ENCODE measurements at regions not wholly inside any gene's neighbourhood (a gene's known extent, or its start where the extent isn't known, plus 50 kb on each side); places are given as distances from the start of the nearest gene placed in this dataset.
"Not testable (repeated sequence)": the region's sequence is repeated elsewhere in the genome, so short reads cannot be mapped to it uniquely, and the experiment has no call there.

DNA sequence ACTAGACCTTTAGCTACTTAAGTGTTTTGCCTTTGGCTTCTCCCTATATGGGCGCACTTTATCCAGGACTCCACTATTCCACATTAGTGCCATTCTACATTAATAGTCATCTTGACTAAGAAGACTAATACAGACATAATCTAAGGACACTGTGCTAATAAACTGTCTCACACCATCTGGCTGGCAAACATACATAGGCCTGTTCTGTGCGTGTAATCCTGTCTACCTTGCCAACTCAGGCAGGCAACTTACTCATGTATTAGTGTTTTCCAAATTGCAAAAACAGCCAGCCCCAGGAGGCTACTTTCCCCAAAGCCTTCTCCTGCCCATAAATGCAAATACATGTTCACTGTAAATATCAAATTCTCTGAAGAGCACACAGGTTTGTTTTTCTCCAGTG, 587.3 kb downstream of the TMA16 start:
- DNase-seq (ENCODE audit: low read depth), result no peak
- no peak for TF ChIP-seq CTCF (IDR thresholded peaks at IDR 0.05; ENCODE audit: control insufficient read depth, insufficient read depth, low read depth, low read length, missing control alignments)
- no peak overlapping the region for H3K4me3 ChIP-seq (ENCODE audit: control insufficient read depth, low read depth, low read length)

- H3K4me3 ChIP-seq (ENCODE audit: control insufficient read depth, low read depth, low read length), result no peak overlapping the region
- no peak for DNase-seq (ENCODE audit: low read depth)
- TF ChIP-seq CTCF (IDR thresholded peaks at IDR 0.05; ENCODE audit: control insufficient read depth, insufficient read depth, low read depth, low read length, missing control alignments), result no peak
Observed at GRCh38 chr4:164087733-164088132, 593.2 kb downstream of the TMA16 start.

GRCh38 chr4:164095313-164096110, 601.0 kb downstream of the TMA16 start:
- DNase-seq (ENCODE audit: low read depth), result no peak
- no peak overlapping the region for H3K4me3 ChIP-seq (ENCODE audit: control insufficient read depth, low read depth, low read length)
- no peak for TF ChIP-seq CTCF (IDR thresholded peaks at IDR 0.05; ENCODE audit: control insufficient read depth, insufficient read depth, low read depth, low read length, missing control alignments)

GRCh38 chr4:164096766-164097518, 602.5 kb downstream of the TMA16 start:
- H3K4me3 ChIP-seq (ENCODE audit: control insufficient read depth, low read depth, low read length), result no peak overlapping the region
- no peak for TF ChIP-seq CTCF (IDR thresholded peaks at IDR 0.05; ENCODE audit: control insufficient read depth, insufficient read depth, low read depth, low read length, missing control alignments)
- no peak for DNase-seq (ENCODE audit: low read depth)

DNA sequence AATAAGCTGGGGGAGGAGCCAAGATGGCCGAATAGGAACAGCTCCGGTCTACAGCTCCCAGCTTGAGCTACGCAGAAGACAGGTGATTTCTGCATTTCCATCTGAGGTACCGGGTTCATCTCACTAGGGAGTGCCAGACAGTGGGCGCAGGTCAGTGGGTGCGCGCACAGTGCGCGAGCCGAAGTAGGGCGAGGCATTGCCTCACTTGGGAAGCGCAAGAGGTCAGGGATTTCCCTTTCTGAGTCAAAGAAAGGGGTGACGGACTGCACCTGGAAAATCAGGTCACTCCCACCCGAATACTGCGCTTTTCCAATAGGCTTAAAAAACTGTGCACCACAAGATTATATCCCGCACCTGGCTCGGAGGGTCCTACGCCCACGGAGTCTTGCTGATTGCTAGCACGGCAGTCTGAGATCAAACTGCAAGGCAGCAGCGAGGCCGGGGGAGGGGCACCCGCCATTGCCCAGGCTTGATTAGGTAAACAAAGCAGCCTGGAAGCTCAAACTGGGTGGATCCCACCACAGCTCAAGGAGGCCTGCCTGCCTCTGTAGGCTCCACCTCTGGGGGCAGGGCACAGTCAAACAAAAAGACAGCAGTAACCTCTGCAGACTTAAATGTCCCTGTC, 606.4 kb downstream of the TMA16 start:
- not testable (repeated sequence) for H3K4me3 ChIP-seq (ENCODE audit: control insufficient read depth, low read depth, low read length); DNase-seq (ENCODE audit: low read depth)

- DNase-seq (ENCODE audit: low read depth), result no peak
- TF ChIP-seq CTCF (IDR thresholded peaks at IDR 0.05; ENCODE audit: control insufficient read depth, insufficient read depth, low read depth, low read length, missing control alignments), result no peak
- H3K4me3 ChIP-seq (ENCODE audit: control insufficient read depth, low read depth, low read length), result no peak overlapping the region
Observed at GRCh38 chr4:164108971-164109370, 614.5 kb downstream of the TMA16 start.

DNA sequence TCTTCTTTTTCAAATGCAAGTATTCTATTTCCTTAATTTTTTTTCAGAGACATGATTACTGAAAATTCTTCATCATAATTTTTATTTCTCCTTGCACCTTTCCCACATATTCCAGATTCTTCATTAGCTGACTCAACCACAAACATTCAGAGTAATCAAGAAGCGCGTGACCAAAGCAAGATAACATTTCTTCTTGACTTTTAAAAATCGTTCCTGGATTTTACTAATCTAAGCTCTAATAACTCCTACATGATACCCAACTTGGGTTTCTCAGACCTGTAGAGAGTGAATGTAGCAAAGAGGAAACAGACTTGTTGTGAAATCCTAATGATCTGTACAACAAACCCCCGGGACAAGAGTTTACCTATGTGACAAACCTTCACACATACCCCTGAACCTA, 615.0 kb downstream of the TMA16 start:
- TF ChIP-seq CTCF (IDR thresholded peaks at IDR 0.05; ENCODE audit: control insufficient read depth, insufficient read depth, low read depth, low read length, missing control alignments), result no peak
- DNase-seq (ENCODE audit: low read depth), result no peak
- no peak overlapping the region for H3K4me3 ChIP-seq (ENCODE audit: control insufficient read depth, low read depth, low read length)

Data from AG09309 (cell line).